GM12873 (cell line): ENCODE measurements at regions not wholly inside any gene's neighbourhood (a gene's known extent, or its start where the extent isn't known, plus 50 kb on each side); places are given as distances from the start of the nearest gene placed in this dataset.

Experiments
- TF ChIP-seq, protein P1 (sequence below): IDR thresholded peaks from 2 replicates; pipeline ENCODE4 v1.5.1; 2012; ENCODE audit warnings: low read depth, mild to moderate bottlenecking, moderate library complexity, low read length, control low read depth; ENCODE audit not compliant: insufficient read depth; ENCODE audit errors: missing control alignments

DNA sequence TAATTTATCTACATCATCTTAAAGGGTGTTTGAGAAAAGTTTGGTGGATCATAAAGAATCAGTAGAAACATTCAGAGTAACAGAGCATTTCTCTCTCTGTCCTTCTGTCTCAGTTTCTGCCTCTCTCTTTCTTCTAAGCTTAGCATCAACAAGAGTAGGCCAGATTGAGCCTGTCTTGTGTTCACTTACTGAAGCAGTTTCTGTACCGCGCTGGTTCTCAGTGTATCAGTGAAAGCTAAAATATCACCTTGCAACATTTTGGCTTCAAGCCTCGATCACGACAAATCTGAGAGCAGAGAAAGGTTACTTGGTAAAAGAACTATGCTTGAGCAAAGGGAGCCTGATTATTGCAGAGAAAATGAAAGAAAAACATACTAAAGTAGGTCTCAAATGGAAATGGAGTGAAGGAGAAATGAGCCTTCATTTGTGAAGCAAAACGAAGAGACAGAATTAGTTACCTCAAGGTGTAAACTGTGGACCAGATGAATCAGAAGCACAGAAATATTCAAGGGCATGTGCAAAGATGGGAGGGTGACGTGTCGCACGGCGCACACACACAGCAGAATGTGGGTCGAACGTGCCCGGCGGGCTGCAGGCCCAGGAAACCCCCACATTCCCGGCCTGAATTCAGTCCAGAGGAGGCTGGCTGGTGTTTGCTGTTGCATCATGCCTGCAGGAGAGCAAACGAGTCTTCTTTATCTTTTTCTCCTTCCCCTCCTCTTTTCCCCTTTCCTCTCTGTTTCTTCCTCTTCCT, 509.3 kb downstream of the QKI start:
- TF ChIP-seq, protein P1, sequence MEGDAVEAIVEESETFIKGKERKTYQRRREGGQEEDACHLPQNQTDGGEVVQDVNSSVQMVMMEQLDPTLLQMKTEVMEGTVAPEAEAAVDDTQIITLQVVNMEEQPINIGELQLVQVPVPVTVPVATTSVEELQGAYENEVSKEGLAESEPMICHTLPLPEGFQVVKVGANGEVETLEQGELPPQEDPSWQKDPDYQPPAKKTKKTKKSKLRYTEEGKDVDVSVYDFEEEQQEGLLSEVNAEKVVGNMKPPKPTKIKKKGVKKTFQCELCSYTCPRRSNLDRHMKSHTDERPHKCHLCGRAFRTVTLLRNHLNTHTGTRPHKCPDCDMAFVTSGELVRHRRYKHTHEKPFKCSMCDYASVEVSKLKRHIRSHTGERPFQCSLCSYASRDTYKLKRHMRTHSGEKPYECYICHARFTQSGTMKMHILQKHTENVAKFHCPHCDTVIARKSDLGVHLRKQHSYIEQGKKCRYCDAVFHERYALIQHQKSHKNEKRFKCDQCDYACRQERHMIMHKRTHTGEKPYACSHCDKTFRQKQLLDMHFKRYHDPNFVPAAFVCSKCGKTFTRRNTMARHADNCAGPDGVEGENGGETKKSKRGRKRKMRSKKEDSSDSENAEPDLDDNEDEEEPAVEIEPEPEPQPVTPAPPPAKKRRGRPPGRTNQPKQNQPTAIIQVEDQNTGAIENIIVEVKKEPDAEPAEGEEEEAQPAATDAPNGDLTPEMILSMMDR, result no peak

- TF ChIP-seq, protein P1, result no peak
Measured at GRCh38 chr6:163922562-163922961, 508.0 kb downstream of the QKI start.

DNA sequence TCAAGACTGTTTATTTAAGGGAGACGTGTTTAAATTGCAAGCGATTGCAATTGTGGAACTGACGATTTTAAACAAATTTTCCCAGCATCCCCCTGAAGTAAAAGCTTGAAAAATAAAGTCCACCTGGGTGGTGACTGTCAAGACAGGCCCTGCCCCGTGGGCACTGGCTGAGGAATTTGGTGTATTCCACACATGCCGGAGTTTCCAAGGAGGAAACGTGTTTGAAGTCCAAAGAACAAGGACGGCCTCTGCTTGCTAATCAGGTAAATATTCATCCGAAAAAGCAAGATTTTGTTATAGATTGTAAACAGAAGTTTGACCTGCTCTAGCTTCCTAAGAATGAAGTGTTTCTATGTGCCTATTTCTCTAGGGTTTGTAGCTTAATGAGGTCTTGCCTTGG, 505.1 kb downstream of the QKI start:
- TF ChIP-seq, protein P1, result no peak

DNA sequence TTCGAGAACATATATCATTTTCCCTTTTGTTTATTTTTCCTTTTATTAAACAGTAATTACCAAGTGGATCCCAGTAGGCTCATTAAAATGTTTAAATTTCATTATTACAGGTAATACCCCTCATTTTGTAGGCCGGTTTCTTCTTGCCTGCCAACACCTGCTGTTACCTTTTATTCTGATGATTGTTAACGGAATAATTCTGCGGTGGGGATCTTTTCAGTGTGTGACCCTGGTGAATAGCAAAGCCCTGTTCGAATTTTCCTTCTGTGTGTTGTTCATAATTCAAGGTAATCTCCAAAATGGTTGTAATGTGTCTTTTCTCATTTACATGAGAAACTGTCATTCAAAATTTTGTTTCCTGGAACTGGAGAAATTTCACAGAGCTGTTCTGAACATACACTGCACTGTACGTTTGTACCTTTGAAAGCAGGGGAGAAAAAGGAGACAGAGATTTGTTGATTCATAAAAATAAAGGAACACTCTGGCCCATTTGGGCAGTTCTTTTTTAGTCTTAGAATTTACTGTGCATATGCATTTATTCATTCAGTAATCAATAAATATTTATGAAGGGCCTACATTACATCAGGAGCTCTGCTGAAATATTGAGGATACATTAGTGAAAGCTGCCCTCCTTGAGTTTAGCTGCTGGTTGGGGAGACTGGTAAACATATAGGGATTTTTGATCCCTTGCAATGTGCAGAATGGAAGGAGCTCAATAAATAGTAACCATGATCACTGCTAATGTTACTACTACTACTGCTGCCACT, 502.0 kb downstream of the QKI start:
- TF ChIP-seq, protein P1, result no peak

DNA sequence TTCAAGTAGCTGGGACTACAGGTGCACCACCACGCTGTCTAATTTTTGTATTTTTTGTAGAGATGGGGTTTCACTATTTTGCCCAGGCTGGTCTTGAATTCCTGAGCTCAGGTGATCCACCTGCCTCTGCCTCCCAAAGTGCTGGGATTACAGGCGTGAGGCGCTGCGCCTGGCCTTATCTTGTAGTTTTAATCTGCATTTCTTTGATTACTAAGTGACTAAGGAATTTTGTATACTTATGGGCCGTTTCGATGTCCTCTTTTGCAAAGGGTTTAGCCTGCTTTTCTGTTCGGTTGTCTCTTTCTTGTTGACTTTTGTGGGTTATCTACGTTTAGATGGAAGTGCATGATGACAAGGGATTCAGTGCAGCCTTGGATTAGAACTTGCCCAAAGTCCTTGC, 500.6 kb downstream of the QKI start:
- TF ChIP-seq, protein P1, result no peak

DNA sequence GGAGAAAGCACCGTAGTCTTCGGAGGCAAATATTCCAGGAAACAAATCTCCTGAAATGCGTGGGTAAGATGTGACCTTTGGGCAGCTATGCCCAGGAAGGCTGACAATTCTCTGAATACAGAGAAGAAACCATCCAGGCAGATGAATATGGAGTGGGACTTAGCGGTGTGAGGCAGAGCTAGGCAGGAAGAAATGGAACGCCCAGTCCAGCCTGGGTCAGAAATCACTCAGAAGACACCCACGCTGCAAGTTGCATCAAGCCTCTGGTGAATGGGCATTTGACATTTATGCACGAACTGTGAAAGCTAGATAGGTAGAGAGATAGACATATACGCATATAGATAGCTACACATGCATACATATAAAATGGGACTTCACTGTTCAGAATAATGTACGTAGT, 498.5 kb downstream of the QKI start:
- TF ChIP-seq, protein P1, result no peak

- TF ChIP-seq, protein P1, result no peak
Measured at GRCh38 chr6:163906006-163906710, 491.6 kb downstream of the QKI start.
